Activated CD8-positive, alpha-beta T cell treated with anti-CD3 and anti-CD28 coated beads, Interleukin-2, amount 10 ng/mL, durations not matched to agents 7 days and 5 days (primary cell): ENCODE measurements at regions not wholly inside any gene's neighbourhood (a gene's known extent, or its start where the extent isn't known, plus 50 kb on each side); places are given as distances from the start of the nearest gene placed in this dataset.

Experiments used
- ATAC-seq: fragments of 150-1000 bp; cut with Tn5 transposase; one replicate; pipeline ENCODE4 v1.10.0; 2021; ENCODE audit warnings: moderate library complexity
- CTCF ChIA-PET: fragments of 350-600 bp; sonication (Branson Sonifier 250); formaldehyde crosslinking; loops from one replicate; lab custom pipeline; 2021; ENCODE audit warnings: antibody characterized with exemption; lab: Charles Lee
- POLR2A ChIA-PET: fragments of 350-600 bp; sonication (Branson Sonifier 250); formaldehyde crosslinking; loops from one replicate; lab custom pipeline; 2021; ENCODE audit warnings: antibody characterized with exemption; lab: Charles Lee
- DNase-seq: peaks from one replicate; pipeline ENCODE4 v3.0.0-alpha.2; 2020
- H3K27ac Mint-ChIP-seq: one replicate; pipeline ENCODE4 v1.8.0; 2021; ENCODE audit warnings: mild to moderate bottlenecking, mixed read lengths
- H3K27me3 Mint-ChIP-seq: one replicate; pipeline ENCODE4 v1.8.0; 2021; ENCODE audit warnings: low read depth, mixed read lengths
- H3K36me3 Mint-ChIP-seq: one replicate; pipeline ENCODE4 v1.8.0; 2021; ENCODE audit warnings: low read depth, mixed read lengths
- H3K4me1 Mint-ChIP-seq: one replicate; pipeline ENCODE4 v1.8.0; 2021; ENCODE audit warnings: low read depth, mixed read lengths
- H3K4me3 Mint-ChIP-seq: one replicate; pipeline ENCODE4 v1.8.0; 2021; ENCODE audit warnings: mild to moderate bottlenecking, mixed read lengths
- H3K9me3 Mint-ChIP-seq: one replicate; pipeline ENCODE4 v1.8.0; 2022; ENCODE audit warnings: mixed read lengths; ENCODE audit not compliant: insufficient read depth

GRCh38 chr3:194773216-194773615 is 87.5 kb downstream of the FAM43A start:
- Mint-ChIP-seq H3K27me3 (peaks cover 26% of the 10 kb centered on the region), H3K9me3 (no peaks in the 10 kb centered on the region), H3K4me3 (no peak overlapping the region), H3K27ac (no peak overlapping the region), H3K36me3 (no peaks in the 10 kb centered on the region), H3K4me1 (peaks cover 16% of the 10 kb centered on the region)
- POLR2A ChIA-PET: no interaction called here
- CTCF ChIA-PET: no interaction called here
- ATAC-seq (no peak), DNase-seq (no peak)

- Mint-ChIP-seq H3K36me3 (no peaks in the 10 kb centered on the region), H3K27me3 (peaks cover 26% of the 10 kb centered on the region), H3K4me3 (no peak overlapping the region), H3K4me1 (peaks cover 10% of the 10 kb centered on the region), H3K9me3 (no peaks in the 10 kb centered on the region), H3K27ac (no peak overlapping the region)
- no peak for DNase-seq
- ChIA-PET POLR2A (no interaction called here), CTCF (interaction anchor here (1.2 kb wide), 1 partner anchor 91 kb away, joined by 3 read pairs; no protein-coding TSS in a partner anchor)
- no peak for ATAC-seq
These were observed 88.2 kb downstream of the FAM43A start for GRCh38 chr3:194773771-194774455.

- no peaks in the 10 kb centered on the region for H3K9me3 Mint-ChIP-seq
- DNase-seq: no peak
- no peaks in the 10 kb centered on the region for H3K4me1 Mint-ChIP-seq
- ChIA-PET POLR2A (no interaction called here), CTCF (interaction anchor here (1.2 kb wide), 1 partner anchor 93 kb away, joined by 3 read pairs; no protein-coding TSS in a partner anchor)
- H3K27ac Mint-ChIP-seq: no peak overlapping the region
- peaks cover 27% of the 10 kb centered on the region for H3K27me3 Mint-ChIP-seq
- no peaks in the 10 kb centered on the region for H3K36me3 Mint-ChIP-seq
- ATAC-seq: no peak
- H3K4me3 Mint-ChIP-seq: no peak overlapping the region
These were observed 89.6 kb downstream of the FAM43A start for GRCh38 chr3:194775266-194775665.

- Mint-ChIP-seq H3K4me1 (no peaks in the 10 kb centered on the region), H3K36me3 (no peaks in the 10 kb centered on the region), H3K4me3 (no peak overlapping the region), H3K27ac (no peak overlapping the region), H3K9me3 (no peaks in the 10 kb centered on the region), H3K27me3 (peaks cover 25% of the 10 kb centered on the region)
- POLR2A ChIA-PET: no interaction called here
- CTCF ChIA-PET: no interaction called here
- DNase-seq (no peak), ATAC-seq (no peak)
These were observed 90.0 kb downstream of the FAM43A start for GRCh38 chr3:194775731-194776130.

- ChIA-PET CTCF (no interaction called here), POLR2A (no interaction called here)
- no peak overlapping the region for H3K4me3 Mint-ChIP-seq
- DNase-seq (no peak), ATAC-seq (no peak)
- no peak overlapping the region for H3K27ac Mint-ChIP-seq
- no peaks in the 10 kb centered on the region for H3K36me3 Mint-ChIP-seq
- H3K4me1 Mint-ChIP-seq: no peaks in the 10 kb centered on the region
- H3K27me3 Mint-ChIP-seq: peaks cover 13% of the 10 kb centered on the region
- H3K9me3 Mint-ChIP-seq: no peaks in the 10 kb centered on the region
These were observed 92.0 kb downstream of the FAM43A start for GRCh38 chr3:194777729-194778128.

GRCh38 chr3:194779729-194780224 is 94.1 kb downstream of the FAM43A start:
- Mint-ChIP-seq H3K27ac (no peak overlapping the region), H3K9me3 (no peaks in the 10 kb centered on the region), H3K4me1 (no peaks in the 10 kb centered on the region), H3K36me3 (no peaks in the 10 kb centered on the region), H3K4me3 (no peak overlapping the region), H3K27me3 (peaks cover 13% of the 10 kb centered on the region)
- ATAC-seq: no peak
- DNase-seq: no peak
- ChIA-PET CTCF (no interaction called here), POLR2A (no interaction called here)

GRCh38 chr3:194780706-194781105 is 95.0 kb downstream of the FAM43A start:
- POLR2A ChIA-PET: no interaction called here
- Mint-ChIP-seq H3K27ac (no peak overlapping the region), H3K4me1 (no peaks in the 10 kb centered on the region), H3K27me3 (peaks cover 13% of the 10 kb centered on the region), H3K36me3 (no peaks in the 10 kb centered on the region), H3K9me3 (no peaks in the 10 kb centered on the region), H3K4me3 (no peak overlapping the region)
- CTCF ChIA-PET: interaction anchor here (0.8 kb wide), 1 partner anchor 98 kb away, joined by 3 read pairs; no protein-coding TSS in a partner anchor
- DNase-seq: no peak
- ATAC-seq: no peak

GRCh38 chr3:194781617-194782016 is 95.9 kb downstream of the FAM43A start:
- peaks cover 10% of the 10 kb centered on the region for H3K27me3 Mint-ChIP-seq
- no peaks in the 10 kb centered on the region for H3K36me3 Mint-ChIP-seq
- CTCF ChIA-PET: no interaction called here

GRCh38 chr3:194782698-194783404 is 97.2 kb downstream of the FAM43A start:
- CTCF ChIA-PET: no interaction called here
- POLR2A ChIA-PET: no interaction called here

More at GRCh38 chr3:194781617-194782016, 95.9 kb downstream of the FAM43A start:
- no peaks in the 10 kb centered on the region for H3K4me1 Mint-ChIP-seq
- no peak for DNase-seq
- H3K9me3 Mint-ChIP-seq: no peaks in the 10 kb centered on the region
- POLR2A ChIA-PET: no interaction called here
- H3K27ac Mint-ChIP-seq: no peak overlapping the region
- no peak for ATAC-seq
- H3K4me3 Mint-ChIP-seq: no peak overlapping the region

GRCh38 chr3:194784361-194784760 is 98.7 kb downstream of the FAM43A start:
- no peak overlapping the region for H3K4me3 Mint-ChIP-seq
- ChIA-PET CTCF (no interaction called here), POLR2A (no interaction called here)

More at GRCh38 chr3:194782698-194783404, 97.2 kb downstream of the FAM43A start:
- Mint-ChIP-seq H3K27ac (no peak overlapping the region), H3K4me1 (no peaks in the 10 kb centered on the region), H3K36me3 (no peaks in the 10 kb centered on the region), H3K4me3 (no peak overlapping the region), H3K27me3 (peaks cover 2% of the 10 kb centered on the region), H3K9me3 (no peaks in the 10 kb centered on the region)
- no peak for DNase-seq
- ATAC-seq: no peak

GRCh38 chr3:194785315-194785714 is 99.6 kb downstream of the FAM43A start:
- H3K27ac Mint-ChIP-seq: no peak overlapping the region
- no peaks in the 10 kb centered on the region for H3K9me3 Mint-ChIP-seq
- H3K27me3 Mint-ChIP-seq: no peaks in the 10 kb centered on the region
- DNase-seq: no peak
- no peak for ATAC-seq
- no peak overlapping the region for H3K4me3 Mint-ChIP-seq
- H3K4me1 Mint-ChIP-seq: no peaks in the 10 kb centered on the region
- ChIA-PET POLR2A (interaction anchor here (0.7 kb wide), 1 partner anchor 679 kb away, joined by 3 read pairs; no protein-coding TSS in a partner anchor), CTCF (no interaction called here)
- H3K36me3 Mint-ChIP-seq: no peaks in the 10 kb centered on the region

More at GRCh38 chr3:194784361-194784760, 98.7 kb downstream of the FAM43A start:
- no peaks in the 10 kb centered on the region for H3K9me3 Mint-ChIP-seq
- no peak for DNase-seq
- ATAC-seq: no peak
- H3K36me3 Mint-ChIP-seq: no peaks in the 10 kb centered on the region
- no peaks in the 10 kb centered on the region for H3K4me1 Mint-ChIP-seq
- no peaks in the 10 kb centered on the region for H3K27me3 Mint-ChIP-seq
- no peak overlapping the region for H3K27ac Mint-ChIP-seq

- ChIA-PET CTCF (no interaction called here), POLR2A (no interaction called here)
- H3K4me3 Mint-ChIP-seq: no peak overlapping the region
- H3K36me3 Mint-ChIP-seq: no peaks in the 10 kb centered on the region
- no peaks in the 10 kb centered on the region for H3K27me3 Mint-ChIP-seq
- no peak for ATAC-seq
- H3K4me1 Mint-ChIP-seq: no peaks in the 10 kb centered on the region
- no peak for DNase-seq
- no peaks in the 10 kb centered on the region for H3K9me3 Mint-ChIP-seq
- H3K27ac Mint-ChIP-seq: no peak overlapping the region
These were observed 101.4 kb downstream of the FAM43A start for GRCh38 chr3:194787072-194787471.
